Natural killer cell (primary cell): ENCODE measurements at regions not wholly inside any gene's neighbourhood (a gene's known extent, or its start where the extent isn't known, plus 50 kb on each side); places are given as distances from the start of the nearest gene placed in this dataset.

ENCODE experiments used
- ATAC-seq, 3 donors: fragments of 150-1000 bp in 2 of 3; fragments of 200-7000 bp in 1 of 3; cut with Tn5 transposase; 1 replicate in 1 of 3; 2 replicates in 2 of 3; pipeline ENCODE4 v1.10.0; 2021; ENCODE audit warnings: mild to moderate bottlenecking in 2 of 3, moderate library complexity in 2 of 3
- DNase-seq, 2 donors: peaks; one replicate each; pipeline versions ENCODE4 v3.0.0 to v3.0.0-alpha.2; 2013 to 2021; ENCODE audit warnings: mixed read lengths in 1 of 2
- H3K27ac ChIP-seq: one replicate; pipeline ENCODE4 v1.5.1; 2013; ENCODE audit warnings: mild to moderate bottlenecking, low read length
- H3K27me3 ChIP-seq: one replicate; pipeline ENCODE4 v1.6.1; 2013; ENCODE audit warnings: low read length; ENCODE audit not compliant: control insufficient read depth, insufficient read depth
- H3K36me3 ChIP-seq: one replicate; pipeline ENCODE4 v1.6.1; 2013; ENCODE audit warnings: low read length; ENCODE audit not compliant: control insufficient read depth, insufficient read depth
- H3K4me1 ChIP-seq: one replicate; pipeline ENCODE4 v1.6.1; 2013; ENCODE audit warnings: low read length; ENCODE audit not compliant: control insufficient read depth, insufficient read depth
- H3K4me3 ChIP-seq: one replicate; pipeline ENCODE4 v1.5.1; 2013; ENCODE audit warnings: low read length
- H3K9me3 ChIP-seq: one replicate; pipeline ENCODE4 v1.6.1; 2013; ENCODE audit warnings: low read length; ENCODE audit not compliant: control insufficient read depth, insufficient read depth
- H3K27ac Mint-ChIP-seq, 2 donors: one replicate each; pipeline ENCODE4 v1.8.0; 2022; ENCODE audit warnings: mild to moderate bottlenecking in 2 of 2, mixed read lengths in 2 of 2, moderate library complexity in 1 of 2
- H3K27me3 Mint-ChIP-seq, 2 donors: one replicate each; pipeline ENCODE4 v1.8.0; 2022; ENCODE audit warnings: low read depth in 2 of 2, mixed read lengths in 2 of 2
- H3K36me3 Mint-ChIP-seq: one replicate; pipeline ENCODE4 v1.8.0; 2022; ENCODE audit warnings: mixed read lengths
- H3K4me1 Mint-ChIP-seq, 2 donors: one replicate each; pipeline ENCODE4 v1.8.0; 2022; ENCODE audit warnings: mixed read lengths in 2 of 2
- H3K4me3 Mint-ChIP-seq: one replicate; pipeline ENCODE4 v1.8.0; 2022; ENCODE audit warnings: mild to moderate bottlenecking, moderate library complexity, mixed read lengths
- H3K9me3 Mint-ChIP-seq, 2 donors: one replicate each; pipeline ENCODE4 v1.8.0; 2022; ENCODE audit warnings: mixed read lengths in 2 of 2
- WGBS: methylation state at CpG from one replicate; pipeline ENCODE4 v1.1.7; 2013; ENCODE audit warnings: missing lambda C conversion rate; ENCODE audit not compliant: insufficient coverage; 5-methylcytosine and 5-hydroxymethylcytosine counted together
- intact Hi-C: fragments of 100-400 bp; cut with micrococcal nuclease; formaldehyde crosslinking; loops from one replicate; pipeline ENCODE4 v1.14.2; 2022
- TF ChIP-seq, protein P1 (sequence below): fragments of 200-600 bp; IDR thresholded peaks from one replicate; pipeline ENCODE4 v1.8.0; 2022; ENCODE audit warnings: antibody characterized with exemption

DNA sequence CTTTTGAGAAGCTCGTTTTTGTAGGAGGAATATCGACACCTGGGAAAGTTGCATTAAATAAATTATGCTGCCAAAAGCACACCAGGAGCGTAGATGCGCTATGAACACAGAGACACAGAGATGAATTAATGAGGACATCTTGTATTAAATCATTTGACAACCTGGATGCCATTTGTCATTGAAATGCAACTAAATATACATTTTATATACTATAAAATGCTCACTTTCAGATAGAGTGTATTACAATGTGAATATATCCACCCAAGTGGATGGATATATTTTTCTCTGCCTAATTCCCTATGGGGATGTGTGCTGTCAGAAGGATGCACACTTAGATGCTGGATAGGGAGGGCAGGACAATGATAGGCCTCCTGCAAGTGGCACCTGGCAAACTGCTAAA is 426.2 kb downstream of the RIT2 start:
- TF ChIP-seq, protein P1, sequence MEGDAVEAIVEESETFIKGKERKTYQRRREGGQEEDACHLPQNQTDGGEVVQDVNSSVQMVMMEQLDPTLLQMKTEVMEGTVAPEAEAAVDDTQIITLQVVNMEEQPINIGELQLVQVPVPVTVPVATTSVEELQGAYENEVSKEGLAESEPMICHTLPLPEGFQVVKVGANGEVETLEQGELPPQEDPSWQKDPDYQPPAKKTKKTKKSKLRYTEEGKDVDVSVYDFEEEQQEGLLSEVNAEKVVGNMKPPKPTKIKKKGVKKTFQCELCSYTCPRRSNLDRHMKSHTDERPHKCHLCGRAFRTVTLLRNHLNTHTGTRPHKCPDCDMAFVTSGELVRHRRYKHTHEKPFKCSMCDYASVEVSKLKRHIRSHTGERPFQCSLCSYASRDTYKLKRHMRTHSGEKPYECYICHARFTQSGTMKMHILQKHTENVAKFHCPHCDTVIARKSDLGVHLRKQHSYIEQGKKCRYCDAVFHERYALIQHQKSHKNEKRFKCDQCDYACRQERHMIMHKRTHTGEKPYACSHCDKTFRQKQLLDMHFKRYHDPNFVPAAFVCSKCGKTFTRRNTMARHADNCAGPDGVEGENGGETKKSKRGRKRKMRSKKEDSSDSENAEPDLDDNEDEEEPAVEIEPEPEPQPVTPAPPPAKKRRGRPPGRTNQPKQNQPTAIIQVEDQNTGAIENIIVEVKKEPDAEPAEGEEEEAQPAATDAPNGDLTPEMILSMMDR, result no peak
- ATAC-seq (no peak), DNase-seq (no peak)
- Mint-ChIP-seq H3K4me3 (no peak overlapping the region), H3K36me3 (peaks cover 3% of the 10 kb centered on the region), H3K27me3 (no peaks in the 10 kb centered on the region), H3K27ac (no peak overlapping the region), H3K9me3 (peaks cover 13% of the 10 kb centered on the region in 2 donors), H3K4me1 (no peaks in the 10 kb centered on the region)
- intact Hi-C loops, result no loop called here
- Histone ChIP-seq H3K27ac (no peak overlapping the region), H3K27me3 (no peaks in the 10 kb centered on the region), H3K4me1 (no peaks in the 10 kb centered on the region), H3K36me3 (no peaks in the 10 kb centered on the region), H3K4me3 (no peak overlapping the region), H3K9me3 (no peaks in the 10 kb centered on the region)
- 74% methylated on average over 4 of the region's 4 CpGs for WGBS
